Subcutaneous abdominal adipose tissue (tissue), 5 donors: ENCODE measurements at regions not wholly inside any gene's neighbourhood (a gene's known extent, or its start where the extent isn't known, plus 50 kb on each side); places are given as distances from the start of the nearest gene placed in this dataset.
"Not testable (repeated sequence)": the region's sequence is repeated elsewhere in the genome, so short reads cannot be mapped to it uniquely, and the experiment has no call there.

ENCODE experiments used
- H3K27ac ChIP-seq: one replicate; pipeline ENCODE4 v1.7.0; 2013; ENCODE audit warnings: low read depth, mild to moderate bottlenecking, inconsistent platforms, low read length, moderate library complexity
- H3K27me3 ChIP-seq, 5 donors: one replicate each; pipeline ENCODE4 v1.7.0; 2013; ENCODE audit warnings: low read length in 5 of 5, inconsistent platforms in 1 of 5; ENCODE audit not compliant: control insufficient read depth in 5 of 5, insufficient read depth in 4 of 5
- H3K36me3 ChIP-seq, 5 donors: one replicate each; pipeline ENCODE4 v1.7.0; 2013; ENCODE audit warnings: low read length in 5 of 5; ENCODE audit not compliant: control insufficient read depth in 5 of 5, insufficient read depth in 5 of 5
- H3K4me1 ChIP-seq, 5 donors: one replicate each; pipeline ENCODE4 v1.7.0; 2013; ENCODE audit warnings: low read length in 5 of 5, mild to moderate bottlenecking in 3 of 5, moderate library complexity in 1 of 5; ENCODE audit not compliant: control insufficient read depth in 5 of 5, insufficient read depth in 5 of 5
- H3K4me3 ChIP-seq, 5 donors: one replicate each; pipeline ENCODE4 v1.7.0; 2013; ENCODE audit warnings: low read length in 5 of 5, low read depth in 1 of 5
- H3K9ac ChIP-seq, 5 donors: one replicate each; pipeline ENCODE4 v1.7.0; 2013; ENCODE audit warnings: low read length in 5 of 5, mild to moderate bottlenecking in 4 of 5, moderate library complexity in 3 of 5
- H3K9me3 ChIP-seq, 5 donors: one replicate each; pipeline ENCODE4 v1.7.0; 2013; ENCODE audit warnings: low read length in 5 of 5; ENCODE audit not compliant: control insufficient read depth in 5 of 5
- donor health status: healthy.
- donor health status: healthy.
- donor health status: healthy.
- donor health status: healthy.
- donor health status: healthy.

- no peaks in the 10 kb centered on the region for H3K4me1 ChIP-seq
- no peaks in the 10 kb centered on the region for H3K27me3 ChIP-seq
- no peaks in the 10 kb centered on the region for H3K36me3 ChIP-seq
- H3K9ac ChIP-seq = no peak overlapping the region
- no peak overlapping the region for H3K4me3 ChIP-seq
- H3K27ac ChIP-seq = no peak overlapping the region
- no peaks in the 10 kb centered on the region for H3K9me3 ChIP-seq
These were observed 1695.3 kb downstream of the BRINP3 start for GRCh38 chr1:188782220-188782841.

GRCh38 chr1:188794969-188795368 is 1682.7 kb downstream of the BRINP3 start:
- Histone ChIP-seq H3K9me3 (no peaks in the 10 kb centered on the region), H3K4me1 (no peaks in the 10 kb centered on the region), H3K4me3 (no peak overlapping the region), H3K27ac (no peak overlapping the region), H3K27me3 (no peaks in the 10 kb centered on the region), H3K36me3 (no peaks in the 10 kb centered on the region), H3K9ac (no peak overlapping the region)

- H3K9ac ChIP-seq, H3K4me1 ChIP-seq, H3K4me3 ChIP-seq, H3K27me3 ChIP-seq, H3K36me3 ChIP-seq, H3K27ac ChIP-seq: not testable (repeated sequence)
- peaks cover 0 to 15% (median 0%) of the 10 kb centered on the region in 5 donors for H3K9me3 ChIP-seq
These were observed 1665.5 kb downstream of the BRINP3 start for GRCh38 chr1:188812153-188812552.

GRCh38 chr1:188812836-188813573 is 1664.7 kb downstream of the BRINP3 start:
- peaks cover 0 to 15% (median 0%) of the 10 kb centered on the region in 5 donors for H3K9me3 ChIP-seq
- not testable (repeated sequence) for H3K4me3 ChIP-seq, H3K9ac ChIP-seq, H3K27ac ChIP-seq, H3K27me3 ChIP-seq, H3K4me1 ChIP-seq, H3K36me3 ChIP-seq

GRCh38 chr1:188817814-188818213 is 1659.8 kb downstream of the BRINP3 start:
- H3K4me3 ChIP-seq = no peak overlapping the region
- peaks cover 0 to under 1% (median 0%) of the 10 kb centered on the region in 5 donors for H3K9me3 ChIP-seq
- no peaks in the 10 kb centered on the region for H3K27me3 ChIP-seq
- no peak overlapping the region for H3K9ac ChIP-seq
- no peak overlapping the region for H3K27ac ChIP-seq
- H3K4me1 ChIP-seq = no peaks in the 10 kb centered on the region
- no peaks in the 10 kb centered on the region for H3K36me3 ChIP-seq

GRCh38 chr1:188822248-188822647 is 1655.4 kb downstream of the BRINP3 start:
- Histone ChIP-seq H3K4me1 (no peaks in the 10 kb centered on the region), H3K36me3 (no peaks in the 10 kb centered on the region), H3K4me3 (no peak overlapping the region), H3K27ac (no peak overlapping the region), H3K9me3 (no peaks in the 10 kb centered on the region), H3K27me3 (no peaks in the 10 kb centered on the region), H3K9ac (no peak overlapping the region)

- Histone ChIP-seq H3K9ac (no peak overlapping the region), H3K4me1 (no peaks in the 10 kb centered on the region), H3K4me3 (no peak overlapping the region), H3K9me3 (no peaks in the 10 kb centered on the region), H3K27me3 (no peaks in the 10 kb centered on the region), H3K27ac (no peak overlapping the region), H3K36me3 (no peaks in the 10 kb centered on the region)
These were observed 1652.2 kb downstream of the BRINP3 start for GRCh38 chr1:188825471-188825870.

GRCh38 chr1:188826800-188827199 is 1650.9 kb downstream of the BRINP3 start:
- no peak overlapping the region for H3K4me3 ChIP-seq
- no peaks in the 10 kb centered on the region for H3K9me3 ChIP-seq
- H3K4me1 ChIP-seq = no peaks in the 10 kb centered on the region
- H3K27me3 ChIP-seq = no peaks in the 10 kb centered on the region
- no peak overlapping the region for H3K9ac ChIP-seq
- no peaks in the 10 kb centered on the region for H3K36me3 ChIP-seq
- H3K27ac ChIP-seq = no peak overlapping the region

GRCh38 chr1:188827400-188827799 is 1650.3 kb downstream of the BRINP3 start:
- no peaks in the 10 kb centered on the region for H3K36me3 ChIP-seq
- no peaks in the 10 kb centered on the region for H3K9me3 ChIP-seq
- no peaks in the 10 kb centered on the region for H3K4me1 ChIP-seq
- no peak overlapping the region for H3K9ac ChIP-seq
- no peak overlapping the region for H3K4me3 ChIP-seq
- no peak overlapping the region for H3K27ac ChIP-seq
- no peaks in the 10 kb centered on the region for H3K27me3 ChIP-seq

- not testable (repeated sequence) for H3K4me3 ChIP-seq, H3K4me1 ChIP-seq, H3K9me3 ChIP-seq, H3K27me3 ChIP-seq, H3K27ac ChIP-seq, H3K36me3 ChIP-seq, H3K9ac ChIP-seq
These were observed 1636.5 kb downstream of the BRINP3 start for GRCh38 chr1:188841111-188841696.
